ENCODE measurements at regions not wholly inside any gene's neighbourhood (a gene's known extent, or its start where the extent isn't known, plus 50 kb on each side); places are given as distances from the start of the nearest gene placed in this dataset.

GRCh38 chr6:66970373-66970772 is 1263.3 kb upstream of the EYS start (continued):
- no peak for TF ChIP-seq NPAS2 (CRISPR knock-in tag; IDR thresholded peaks at IDR 0.05; ENCODE audit: borderline replicate concordance)
- TF ChIP-seq FOSL2 (IDR thresholded peaks at IDR 0.05) = no peak
- TF ChIP-seq FOSL2 (CRISPR knock-in tag; IDR thresholded peaks at IDR 0.05) = no peak
- no peak for TF ChIP-seq PBX3 (IDR thresholded peaks at IDR 0.05)
- no peak for TF ChIP-seq RAD21 (conservative IDR thresholded peaks at IDR 0.05 in 1 of 2, IDR thresholded peaks at IDR 0.05 in 1 of 2)
- TF ChIP-seq EP300 (IDR thresholded peaks at IDR 0.05) = no peak

- CTCF ChIA-PET = no interaction called here
Measured at GRCh38 chr6:66965227-66965626, 1258.2 kb upstream of the EYS start.

GRCh38 chr6:66964216-66964615 is 1257.2 kb upstream of the EYS start:
- Histone ChIP-seq H3K4me1 (no peaks in the 10 kb centered on the region), H3K27ac (no peak overlapping the region), H3K9me3 (no peaks in the 10 kb centered on the region), H3K4me3 (no peak overlapping the region), H3K4me2 (no peak overlapping the region)
- ChIA-PET POLR2A (no interaction called here), CTCF (no interaction called here)
- ATAC-seq = no peak
- TF ChIP-seq RCOR1 (IDR thresholded peaks at IDR 0.05; ENCODE audit: low read depth, low read length) (no peak), SREBF2 (IDR thresholded peaks at IDR 0.05) (no peak), NPAS2 (CRISPR knock-in tag; IDR thresholded peaks at IDR 0.05; ENCODE audit: borderline replicate concordance) (no peak), EHMT2 (IDR thresholded peaks at IDR 0.05; ENCODE audit: low read depth) (no peak), POLR2AphosphoS2 (conservative IDR thresholded peaks at IDR 0.05; ENCODE audit: low read length) (no peak), FOXS1 (CRISPR knock-in tag; IDR thresholded peaks at IDR 0.05) (no peak), HOXA7 (CRISPR knock-in tag; IDR thresholded peaks at IDR 0.05) (no peak), PHF8 (IDR thresholded peaks at IDR 0.05; ENCODE audit: borderline replicate concordance, low read depth) (no peak), RFX5 (IDR thresholded peaks at IDR 0.05) (no peak), CTCF (IDR thresholded peaks at IDR 0.05) (no peak), RARB (CRISPR knock-in tag; IDR thresholded peaks at IDR 0.05) (no peak), HOXB13 (CRISPR knock-in tag; IDR thresholded peaks at IDR 0.05; ENCODE audit: low read depth) (no peak), ATOH8 (CRISPR knock-in tag; IDR thresholded peaks at IDR 0.05; ENCODE audit: low read depth) (no peak), CHD4 (IDR thresholded peaks at IDR 0.05; ENCODE audit: borderline replicate concordance) (no peak), ZSCAN20 (CRISPR knock-in tag; IDR thresholded peaks at IDR 0.05) (no peak)
- no peak for FAIRE-seq
- DNase-seq (ENCODE audit: low read depth in 1 of 2, low spot score in 1 of 2) = no peak
- WGBS (ENCODE audit: missing lambda C conversion rate) = 27% methylated on average over 3 of the region's 3 CpGs

More at GRCh38 chr6:66965227-66965626, 1258.2 kb upstream of the EYS start:
- no peaks in the 10 kb centered on the region for H3K9me3 ChIP-seq
- H3K4me3 ChIP-seq = no peak overlapping the region
- 41% methylated on average over 2 of the region's 2 CpGs for WGBS (ENCODE audit: missing lambda C conversion rate)
- DNase-seq (ENCODE audit: low read depth in 1 of 2, low spot score in 1 of 2) = no peak
- H3K4me1 ChIP-seq = no peaks in the 10 kb centered on the region
- no peak for FAIRE-seq
- POLR2A ChIA-PET = no interaction called here
- no peak for ATAC-seq
- TF ChIP-seq RNF2 (IDR thresholded peaks at IDR 0.05; ENCODE audit: borderline replicate concordance, low read depth) (no peak), ZNF302 (CRISPR knock-in tag; IDR thresholded peaks at IDR 0.05) (no peak), REST (IDR thresholded peaks at IDR 0.05) (no peak), POLR2A (IDR thresholded peaks at IDR 0.05; ENCODE audit: low read length) (no peak), TFCP2L1 (CRISPR knock-in tag; IDR thresholded peaks at IDR 0.05) (no peak), POLR2AphosphoS2 (conservative IDR thresholded peaks at IDR 0.05; ENCODE audit: low read length) (no peak), RARB (CRISPR knock-in tag; IDR thresholded peaks at IDR 0.05) (no peak)
- H3K4me2 ChIP-seq = no peak overlapping the region
- no peak overlapping the region for H3K27ac ChIP-seq

Measured in A549 (cell line).